ENCODE measurements at regions not wholly inside any gene's neighbourhood (a gene's known extent, or its start where the extent isn't known, plus 50 kb on each side); places are given as distances from the start of the nearest gene placed in this dataset.

DNA sequence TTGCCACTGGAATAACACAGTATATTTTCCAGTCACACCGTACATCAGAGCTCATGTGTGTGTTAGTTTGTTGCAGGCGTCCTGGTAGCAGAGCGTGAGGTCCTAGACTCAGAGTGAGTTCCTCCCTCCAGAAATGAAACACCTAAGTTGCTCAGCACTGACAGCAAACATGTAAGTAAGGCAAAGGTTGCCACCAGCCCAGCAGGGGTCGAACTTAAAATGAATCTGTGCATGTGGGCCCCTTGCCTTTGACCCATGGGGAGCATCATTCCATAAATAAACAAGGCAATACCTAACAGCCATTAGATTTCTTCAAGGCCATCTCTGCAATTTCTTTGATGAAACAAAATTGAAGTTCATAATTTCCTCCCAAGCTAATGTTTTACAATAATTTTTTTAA, 125.3 kb upstream of the ERG start:
- Histone ChIP-seq H3K9me2 (ENCODE audit: insufficient read depth) (no peaks in the 10 kb centered on the region), H3F3A (ENCODE audit: insufficient read depth, low read depth) (no peaks in the 10 kb centered on the region), H3K27ac (no peak overlapping the region), H3K9me3 (ENCODE audit: insufficient read depth, low read depth) (no peaks in the 10 kb centered on the region), H3K4me1 (replicated peaks; ENCODE audit: insufficient read depth) (no peaks in the 10 kb centered on the region), H3K27me3 (ENCODE audit: insufficient read depth, low read depth) (peaks cover 12% of the 10 kb centered on the region; the same call in 1 of the 2 replicates), H3K79me2 (ENCODE audit: low read depth) (no peaks in the 10 kb centered on the region), H3K4me2 (no peak overlapping the region), H4K20me1 (ENCODE audit: insufficient read depth) (no peaks in the 10 kb centered on the region), H3K36me3 (ENCODE audit: low read depth) (no peaks in the 10 kb centered on the region), H3K4me3 (no peak overlapping the region), H2AFZ (no peak overlapping the region)
- DNase-seq: no peak
- ChIA-PET POLR2A (ENCODE audit: unreplicated experiment) (no interaction called here), CTCF (no interaction called here)
- TF ChIP-seq EZH2 (IDR thresholded peaks at IDR 0.05; ENCODE audit: low read depth): no peak
- TF ChIP-seq, protein P1, sequence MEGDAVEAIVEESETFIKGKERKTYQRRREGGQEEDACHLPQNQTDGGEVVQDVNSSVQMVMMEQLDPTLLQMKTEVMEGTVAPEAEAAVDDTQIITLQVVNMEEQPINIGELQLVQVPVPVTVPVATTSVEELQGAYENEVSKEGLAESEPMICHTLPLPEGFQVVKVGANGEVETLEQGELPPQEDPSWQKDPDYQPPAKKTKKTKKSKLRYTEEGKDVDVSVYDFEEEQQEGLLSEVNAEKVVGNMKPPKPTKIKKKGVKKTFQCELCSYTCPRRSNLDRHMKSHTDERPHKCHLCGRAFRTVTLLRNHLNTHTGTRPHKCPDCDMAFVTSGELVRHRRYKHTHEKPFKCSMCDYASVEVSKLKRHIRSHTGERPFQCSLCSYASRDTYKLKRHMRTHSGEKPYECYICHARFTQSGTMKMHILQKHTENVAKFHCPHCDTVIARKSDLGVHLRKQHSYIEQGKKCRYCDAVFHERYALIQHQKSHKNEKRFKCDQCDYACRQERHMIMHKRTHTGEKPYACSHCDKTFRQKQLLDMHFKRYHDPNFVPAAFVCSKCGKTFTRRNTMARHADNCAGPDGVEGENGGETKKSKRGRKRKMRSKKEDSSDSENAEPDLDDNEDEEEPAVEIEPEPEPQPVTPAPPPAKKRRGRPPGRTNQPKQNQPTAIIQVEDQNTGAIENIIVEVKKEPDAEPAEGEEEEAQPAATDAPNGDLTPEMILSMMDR (conservative IDR thresholded peaks at IDR 0.05): no peak
- no TSS peak for BruUV-seq (replicated peaks)
- intact Hi-C loops (cut with micrococcal nuclease; ENCODE audit: unreplicated experiment): loop anchor here (5.0 kb wide), 1 partner anchor 514 kb away; no protein-coding TSS in a partner anchor

DNA sequence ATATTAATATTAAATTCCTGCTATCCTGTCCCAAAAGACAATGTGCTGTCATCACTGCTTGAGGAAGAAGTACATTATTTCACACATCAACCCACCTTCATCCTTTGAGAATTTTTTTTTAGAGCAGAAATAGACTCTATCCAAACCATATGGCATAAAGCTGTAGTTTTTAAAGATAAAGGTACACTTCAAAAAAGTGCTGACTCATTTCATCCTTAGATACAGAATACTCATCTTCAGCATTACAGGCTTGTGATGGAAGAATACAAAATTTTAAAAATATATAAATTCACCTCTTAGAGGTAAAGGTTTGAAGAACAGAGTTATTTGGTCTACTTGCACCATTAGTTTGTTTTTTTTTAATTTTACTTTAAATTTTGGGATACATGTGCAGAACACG, 126.7 kb upstream of the ERG start:
- no peak for TF ChIP-seq EZH2 (IDR thresholded peaks at IDR 0.05; ENCODE audit: low read depth)
- TF ChIP-seq, protein P1 (conservative IDR thresholded peaks at IDR 0.05): no peak
- H3K36me3 ChIP-seq (ENCODE audit: low read depth): no peaks in the 10 kb centered on the region
- H3K9me3 ChIP-seq (ENCODE audit: insufficient read depth, low read depth): no peaks in the 10 kb centered on the region
- POLR2A ChIA-PET (ENCODE audit: unreplicated experiment): no interaction called here
- no peak overlapping the region for H3K4me3 ChIP-seq
- no peak overlapping the region for H3K4me2 ChIP-seq
- intact Hi-C loops (cut with micrococcal nuclease; ENCODE audit: unreplicated experiment): loop anchor here (5.0 kb wide), 1 partner anchor 512 kb away; no protein-coding TSS in a partner anchor
- no peak overlapping the region for H3K27ac ChIP-seq
- no peaks in the 10 kb centered on the region for H3K9me2 ChIP-seq (ENCODE audit: insufficient read depth)
- no peak for DNase-seq
- H2AFZ ChIP-seq: no peak overlapping the region
- no peaks in the 10 kb centered on the region for H4K20me1 ChIP-seq (ENCODE audit: insufficient read depth)
- CTCF ChIA-PET: no interaction called here
- no peaks in the 10 kb centered on the region for H3K27me3 ChIP-seq (ENCODE audit: insufficient read depth, low read depth)
- no peaks in the 10 kb centered on the region for H3F3A ChIP-seq (ENCODE audit: insufficient read depth, low read depth)
- H3K4me1 ChIP-seq (replicated peaks; ENCODE audit: insufficient read depth): no peaks in the 10 kb centered on the region
- no TSS peak for BruUV-seq (replicated peaks)
- no peaks in the 10 kb centered on the region for H3K79me2 ChIP-seq (ENCODE audit: low read depth)

- intact Hi-C loops (cut with micrococcal nuclease; ENCODE audit: unreplicated experiment): no loop called here
- no peak overlapping the region for H3K4me2 ChIP-seq
- POLR2A ChIA-PET (ENCODE audit: unreplicated experiment): no interaction called here
- H3K27me3 ChIP-seq (ENCODE audit: insufficient read depth, low read depth): no peaks in the 10 kb centered on the region
- H2AFZ ChIP-seq: no peak overlapping the region
- H3K79me2 ChIP-seq (ENCODE audit: low read depth): no peaks in the 10 kb centered on the region
- H3F3A ChIP-seq (ENCODE audit: insufficient read depth, low read depth): no peaks in the 10 kb centered on the region
- H3K9me2 ChIP-seq (ENCODE audit: insufficient read depth): no peaks in the 10 kb centered on the region
- TF ChIP-seq EZH2 (IDR thresholded peaks at IDR 0.05; ENCODE audit: low read depth): no peak
- TF ChIP-seq, protein P1 (conservative IDR thresholded peaks at IDR 0.05): no peak
- H3K9me3 ChIP-seq (ENCODE audit: insufficient read depth, low read depth): no peaks in the 10 kb centered on the region
- H3K4me1 ChIP-seq (replicated peaks; ENCODE audit: insufficient read depth): no peaks in the 10 kb centered on the region
- no peaks in the 10 kb centered on the region for H4K20me1 ChIP-seq (ENCODE audit: insufficient read depth)
- H3K36me3 ChIP-seq (ENCODE audit: low read depth): no peaks in the 10 kb centered on the region
- no TSS peak for BruUV-seq (replicated peaks)
- no peak for DNase-seq
- CTCF ChIA-PET: no interaction called here
- H3K27ac ChIP-seq: no peak overlapping the region
- H3K4me3 ChIP-seq: no peak overlapping the region
These were observed 128.0 kb upstream of the ERG start for GRCh38 chr21:38626306-38626705.
